GM12878 (cell line): ENCODE measurements at regions not wholly inside any gene's neighbourhood (a gene's known extent, or its start where the extent isn't known, plus 50 kb on each side); places are given as distances from the start of the nearest gene placed in this dataset.

Experiments used
- ATAC-seq: fragments of 200-7000 bp; cut with Tn5 transposase; 3 replicates; pipeline ENCODE4 v1.9.1; 2020; ENCODE audit warnings: mild to moderate bottlenecking, moderate library complexity
- BruUV-seq: library from RNA; stranded (reverse); fragments of 400-500 nt; replicated peaks from 2 replicates; lab custom pipeline; 2021; lab: Mats Ljungman, UMichigan
- CTCF ChIA-PET: fragments of 300-600 bp; sonication (Branson Sonifier 250); formaldehyde crosslinking; extraction: SDS; loops from one replicate; lab custom pipeline; 2021; ENCODE audit warnings: inconsistent platforms; lab: Yijun Ruan, JAX
- POLR2A ChIA-PET: fragments of 350-600 bp; formaldehyde crosslinking; extraction: SDS; loops from one replicate; lab custom pipeline; 2021; ENCODE audit warnings: inconsistent platforms; lab: Charles Lee
- RAD21 ChIA-PET: fragments of 300-600 bp; sonication (Branson Sonifier 250); formaldehyde crosslinking; loops from one replicate; lab custom pipeline; 2023; ENCODE audit warnings: antibody characterized with exemption; ENCODE audit not compliant: unreplicated experiment; lab: Charles Lee
- SMC1A ChIA-PET: fragments of 300-600 bp; sonication (Branson Sonifier 250); formaldehyde crosslinking; loops from one replicate; lab custom pipeline; 2023; ENCODE audit not compliant: unreplicated experiment, uncharacterized antibody; lab: Charles Lee
- DNase-seq: peaks from one replicate; pipeline ENCODE4 v3.0.0-alpha.2; 2011; ENCODE audit warnings: low read depth, low spot score
- FAIRE-seq: peaks from 3 replicates; lab custom pipeline; 2011; peaks lifted over from hg19 to GRCh38; lab: Jason Lieb, UNC
- H2AFZ ChIP-seq: 2 replicates; pipeline ENCODE4 v1.6.0; 2011; ENCODE audit warnings: low read depth, low read length, control low read depth; ENCODE audit not compliant: control insufficient read depth
- H3K27ac ChIP-seq: 2 replicates; pipeline ENCODE4 v1.5.1; 2011; ENCODE audit warnings: control low read depth; ENCODE audit not compliant: control insufficient read depth, insufficient read depth
- H3K27me3 ChIP-seq, 2 experiments: replicated peaks in 1 of 2; 2 replicates each; pipeline versions ENCODE4 v1.6.0 to v1.6.1; 2011; ENCODE audit warnings: low read length in 1 of 2; ENCODE audit not compliant: control insufficient read depth in 2 of 2, insufficient read depth in 2 of 2
- H3K36me3 ChIP-seq, 2 experiments: 2 replicates each; pipeline ENCODE4 v1.5.1; 2011; ENCODE audit warnings: low read length in 1 of 2; ENCODE audit not compliant: control insufficient read depth in 2 of 2, insufficient read depth in 2 of 2
- H3K4me1 ChIP-seq: 2 replicates; pipeline ENCODE4 v1.6.1; 2011; ENCODE audit warnings: mild to moderate bottlenecking, low read length, moderate library complexity, mixed read lengths; ENCODE audit not compliant: control insufficient read depth, insufficient read depth
- H3K4me2 ChIP-seq: 2 replicates; pipeline ENCODE4 v1.6.0; 2011; ENCODE audit warnings: control low read depth; ENCODE audit not compliant: control insufficient read depth, insufficient read depth
- H3K4me3 ChIP-seq: fragments of 200-600 bp; sonication (generic); 2 replicates; pipeline ENCODE4 v1.5.1; 2016
- H3K79me2 ChIP-seq: 2 replicates; pipeline ENCODE4 v1.6.0; 2011; ENCODE audit warnings: low read length; ENCODE audit not compliant: control insufficient read depth, insufficient read depth
- H3K9ac ChIP-seq: 2 replicates; pipeline ENCODE4 v1.8.0; 2011; ENCODE audit warnings: low read length, control low read depth, mixed read lengths; ENCODE audit not compliant: control insufficient read depth, insufficient read depth
- H3K9me3 ChIP-seq: replicated peaks from 3 replicates; pipeline ENCODE4 v1.5.1; 2011; ENCODE audit warnings: mild to moderate bottlenecking, low read length; ENCODE audit not compliant: control insufficient read depth, insufficient read depth
- H4K20me1 ChIP-seq: 2 replicates; pipeline ENCODE4 v1.6.0; 2011; ENCODE audit not compliant: control insufficient read depth, insufficient read depth
- NR2C2 ChIP-seq: IDR thresholded peaks from 2 replicates; pipeline ENCODE4 v1.6.1; 2011; ENCODE audit warnings: borderline replicate concordance, low read depth; ENCODE audit not compliant: control insufficient read depth, insufficient read length
- PAX5 ChIP-seq: IDR thresholded peaks from 2 replicates; pipeline ENCODE4 v1.6.1; 2011; ENCODE audit warnings: low read depth, low read length, borderline replicate concordance
- RAD21 ChIP-seq: IDR thresholded peaks from 2 replicates; pipeline ENCODE4 v1.6.1; 2011; ENCODE audit warnings: mild to moderate bottlenecking, low read depth, low read length, moderate library complexity; ENCODE audit not compliant: insufficient read depth
- REST ChIP-seq: IDR thresholded peaks from 2 replicates; pipeline ENCODE4 v1.6.1; 2012; ENCODE audit warnings: mild to moderate bottlenecking, low read depth, low read length
- SKIL ChIP-seq: fragments of 450-650 bp; IDR thresholded peaks from 2 replicates; pipeline ENCODE4 v1.6.1; 2017; ENCODE audit warnings: mild to moderate bottlenecking, low read depth, inconsistent platforms; ENCODE audit not compliant: poor library complexity, severe bottlenecking
- WGBS: methylation state at CpG from one replicate; pipeline ENCODE4 v1.1.6; 2016; ENCODE audit warnings: low lambda C conversion rate; ENCODE audit not compliant: insufficient replicate concordance, insufficient coverage; ENCODE audit errors: missing lambda C conversion rate; 5-methylcytosine and 5-hydroxymethylcytosine counted together
- in situ Hi-C: fragments of 300-500 bp; cut with MboI; formaldehyde crosslinking; loops from 9 replicates; pipeline ENCODE4 v1.14.3; 2018; ENCODE audit warnings: mixed read lengths
- intact Hi-C: fragments of 100-400 bp; cut with micrococcal nuclease; formaldehyde crosslinking; loops from one replicate; pipeline ENCODE4 v1.14.2; 2022; ENCODE audit not compliant: unreplicated experiment
- TF ChIP-seq, protein P1 (sequence below): fragments of 450-650 bp; formaldehyde crosslinking; IDR thresholded peaks from 2 replicates; pipeline ENCODE4 v1.5.0; 2022; ENCODE audit warnings: mild to moderate bottlenecking, missing genetic modification characterization
- TF ChIP-seq, protein P2 (sequence below): IDR thresholded peaks from 2 replicates; pipeline ENCODE4 v1.6.1; 2012; ENCODE audit warnings: low read depth, low read length, improper control_type of control experiment

- TF ChIP-seq NR2C2 = no peak
- no peak for TF ChIP-seq RAD21
- TF ChIP-seq SKIL = no peak
- TF ChIP-seq REST = no peak
These were observed 744.1 kb downstream of the BRD1 start (continued) for GRCh38 chr22:49083607-49084006.

DNA sequence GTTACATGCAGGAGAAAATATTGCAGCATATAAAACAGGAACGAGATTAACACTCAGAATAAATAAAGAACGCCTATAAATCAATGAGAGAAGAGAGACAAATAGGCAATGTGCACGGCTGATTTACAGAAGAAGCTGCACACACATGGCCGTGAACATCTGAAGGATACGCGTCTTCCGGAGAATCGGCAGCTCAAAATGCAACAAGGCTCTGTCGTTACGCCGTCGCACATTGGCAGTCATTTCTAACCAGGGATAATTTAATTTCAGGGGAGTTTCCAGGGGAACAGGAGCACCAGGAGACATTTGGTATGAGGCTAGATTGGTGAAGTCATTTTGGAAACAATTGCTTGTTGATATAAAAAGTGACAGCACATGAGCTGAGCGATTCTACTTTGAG, 745.2 kb downstream of the BRD1 start:
- in situ Hi-C loops (no loop called here), intact Hi-C loops (no loop called here)
- Histone ChIP-seq H3K9me3 (no peaks in the 10 kb centered on the region; the same call in 2 of the 3 replicates), H3K9ac (no peak overlapping the region), H3K27me3 (no peaks in the 10 kb centered on the region), H3K27ac (no peak overlapping the region), H3K36me3 (no peaks in the 10 kb centered on the region), H4K20me1 (no peaks in the 10 kb centered on the region), H3K4me3 (no peak overlapping the region), H3K4me2 (no peak overlapping the region), H3K4me1 (no peaks in the 10 kb centered on the region), H3K79me2 (no peaks in the 10 kb centered on the region), H2AFZ (no peak overlapping the region)
- no peak for ATAC-seq
- DNase-seq = no peak
- SMC1A ChIA-PET = no interaction called here
- TF ChIP-seq PAX5 = no peak
- TF ChIP-seq, protein P1, sequence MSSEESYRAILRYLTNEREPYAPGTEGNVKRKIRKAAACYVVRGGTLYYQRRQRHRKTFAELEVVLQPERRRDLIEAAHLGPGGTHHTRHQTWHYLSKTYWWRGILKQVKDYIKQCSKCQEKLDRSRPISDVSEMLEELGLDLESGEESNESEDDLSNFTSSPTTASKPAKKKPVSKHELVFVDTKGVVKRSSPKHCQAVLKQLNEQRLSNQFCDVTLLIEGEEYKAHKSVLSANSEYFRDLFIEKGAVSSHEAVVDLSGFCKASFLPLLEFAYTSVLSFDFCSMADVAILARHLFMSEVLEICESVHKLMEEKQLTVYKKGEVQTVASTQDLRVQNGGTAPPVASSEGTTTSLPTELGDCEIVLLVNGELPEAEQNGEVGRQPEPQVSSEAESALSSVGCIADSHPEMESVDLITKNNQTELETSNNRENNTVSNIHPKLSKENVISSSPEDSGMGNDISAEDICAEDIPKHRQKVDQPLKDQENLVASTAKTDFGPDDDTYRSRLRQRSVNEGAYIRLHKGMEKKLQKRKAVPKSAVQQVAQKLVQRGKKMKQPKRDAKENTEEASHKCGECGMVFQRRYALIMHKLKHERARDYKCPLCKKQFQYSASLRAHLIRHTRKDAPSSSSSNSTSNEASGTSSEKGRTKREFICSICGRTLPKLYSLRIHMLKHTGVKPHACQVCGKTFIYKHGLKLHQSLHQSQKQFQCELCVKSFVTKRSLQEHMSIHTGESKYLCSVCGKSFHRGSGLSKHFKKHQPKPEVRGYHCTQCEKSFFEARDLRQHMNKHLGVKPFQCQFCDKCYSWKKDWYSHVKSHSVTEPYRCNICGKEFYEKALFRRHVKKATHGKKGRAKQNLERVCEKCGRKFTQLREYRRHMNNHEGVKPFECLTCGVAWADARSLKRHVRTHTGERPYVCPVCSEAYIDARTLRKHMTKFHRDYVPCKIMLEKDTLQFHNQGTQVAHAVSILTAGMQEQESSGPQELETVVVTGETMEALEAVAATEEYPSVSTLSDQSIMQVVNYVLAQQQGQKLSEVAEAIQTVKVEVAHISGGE (CRISPR knock-in tag) = no peak
- TF ChIP-seq, protein P2, sequence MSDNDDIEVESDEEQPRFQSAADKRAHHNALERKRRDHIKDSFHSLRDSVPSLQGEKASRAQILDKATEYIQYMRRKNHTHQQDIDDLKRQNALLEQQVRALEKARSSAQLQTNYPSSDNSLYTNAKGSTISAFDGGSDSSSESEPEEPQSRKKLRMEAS = no peak
- RAD21 ChIA-PET = no interaction called here
- FAIRE-seq = no peak
- BruUV-seq = no TSS peak
- 63% methylated on average over 13 of the region's 13 CpGs for WGBS
- CTCF ChIA-PET = no interaction called here
- POLR2A ChIA-PET = no interaction called here
